Panc1 (cell line): ENCODE measurements at regions not wholly inside any gene's neighbourhood (a gene's known extent, or its start where the extent isn't known, plus 50 kb on each side); places are given as distances from the start of the nearest gene placed in this dataset.

Source experiments
- ATAC-seq: fragments of 200-7000 bp; cut with Tn5 transposase; 2 replicates; pipeline ENCODE4 v1.9.1; 2020; ENCODE audit warnings: mild to moderate bottlenecking, moderate library complexity
- BruUV-seq: library from RNA; stranded (reverse); fragments of 400-500 nt; replicated peaks from 2 replicates; lab custom pipeline; 2021; lab: Mats Ljungman, UMichigan
- CTCF ChIA-PET: fragments of 300-600 bp; sonication (Branson Sonifier 250); formaldehyde crosslinking; loops from one replicate; lab custom pipeline; 2022; ENCODE audit warnings: antibody characterized with exemption; lab: Charles Lee
- POLR2A ChIA-PET: fragments of 300-600 bp; sonication (Branson Sonifier 250); formaldehyde crosslinking; loops from one replicate; lab custom pipeline; 2022; ENCODE audit warnings: antibody characterized with exemption; lab: Charles Lee
- DNase-seq: peaks from one replicate; pipeline ENCODE4 v3.0.0-alpha.2; 2010; ENCODE audit warnings: low read depth, low spot score
- H3K27ac ChIP-seq: 2 replicates; pipeline ENCODE4 v1.5.1; 2011; ENCODE audit warnings: mild to moderate bottlenecking, low read length, inconsistent platforms
- H3K27me3 ChIP-seq: fragments of 200-500 bp; sonication (Bioruptor generic); 2 replicates; pipeline ENCODE4 v1.6.0; 2014; ENCODE audit warnings: low read length, inconsistent platforms; ENCODE audit not compliant: control insufficient read depth, insufficient read depth
- H3K36me3 ChIP-seq: fragments of 200-500 bp; sonication (Bioruptor generic); 2 replicates; pipeline ENCODE4 v1.5.1; 2014; ENCODE audit warnings: inconsistent platforms, mild to moderate bottlenecking, low read length, moderate library complexity; ENCODE audit not compliant: control insufficient read depth, insufficient read depth
- H3K4me1 ChIP-seq: 2 replicates; pipeline ENCODE4 v1.5.1; 2011; ENCODE audit warnings: inconsistent platforms, mild to moderate bottlenecking, low read length, moderate library complexity; ENCODE audit not compliant: control insufficient read depth, insufficient read depth
- H3K4me3 ChIP-seq, 2 experiments: 2 replicates each; pipeline ENCODE4 v1.5.1; 2011 to 2012; ENCODE audit warnings: low read depth in 2 of 2, low read length in 2 of 2, mild to moderate bottlenecking in 2 of 2, inconsistent platforms in 1 of 2, moderate library complexity in 1 of 2
- H3K9me3 ChIP-seq: fragments of 200-500 bp; sonication (Bioruptor generic); 2 replicates; pipeline ENCODE4 v1.5.1; 2014; ENCODE audit warnings: low read depth, mild to moderate bottlenecking, inconsistent platforms, low read length, moderate library complexity; ENCODE audit not compliant: control insufficient read depth, insufficient read depth
- POLR2AphosphoS5 ChIP-seq: IDR thresholded peaks from 2 replicates; pipeline ENCODE4 v1.6.1; 2012; ENCODE audit warnings: mild to moderate bottlenecking, low read depth, low read length, moderate library complexity
- in situ Hi-C: cut with HindIII; loops from 2 replicates; pipeline ENCODE4 v1.10.0; 2016; ENCODE audit warnings: low sequenced_read_pairs, low pct_unique_long_range_greater_than_20kb
- intact Hi-C: fragments of 100-400 bp; cut with micrococcal nuclease; formaldehyde crosslinking; loops from one replicate; pipeline ENCODE4 v1.10.0; 2022; ENCODE audit not compliant: unreplicated experiment
- TF ChIP-seq, protein P1 (sequence below), 2 experiments: IDR thresholded peaks; 2 replicates each; pipeline ENCODE4 v1.6.1; 2011 to 2012; ENCODE audit warnings: low read depth in 2 of 2, control low read depth in 1 of 2, low read length in 1 of 2, mild to moderate bottlenecking in 1 of 2, moderate library complexity in 1 of 2; ENCODE audit not compliant: insufficient read depth in 1 of 2
- TF ChIP-seq, protein P2 (sequence below): fragments of 450-650 bp; IDR thresholded peaks from 2 replicates; pipeline ENCODE4 v1.5.1; 2017; ENCODE audit warnings: mild to moderate bottlenecking

DNA sequence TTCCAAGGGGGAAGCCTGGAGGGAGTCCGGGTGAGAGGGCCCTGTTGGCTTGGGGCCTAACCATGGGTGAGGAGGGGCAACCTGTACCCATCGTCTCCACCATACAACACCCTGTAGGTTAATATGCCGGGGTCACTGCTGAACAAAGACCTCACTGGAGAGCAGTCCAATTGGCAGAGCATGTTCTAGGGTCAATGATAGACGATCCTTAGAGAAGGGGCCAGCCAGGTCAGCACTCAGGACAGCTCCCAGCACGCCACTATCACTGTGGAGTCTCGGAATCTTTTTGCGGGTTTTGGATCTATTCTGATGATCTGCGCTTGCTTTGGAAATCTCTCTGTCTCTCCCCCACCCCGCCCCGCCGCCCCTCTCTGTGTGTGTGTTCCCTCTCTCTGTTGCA, 218.4 kb upstream of the MVB12B start:
- Histone ChIP-seq H3K4me1 (no peaks in the 10 kb centered on the region), H3K36me3 (no peaks in the 10 kb centered on the region), H3K9me3 (no peaks in the 10 kb centered on the region), H3K27ac (no peak overlapping the region), H3K27me3 (no peaks in the 10 kb centered on the region; the same call in 1 of the 2 replicates), H3K4me3 (no peak overlapping the region)
- ATAC-seq (no peak), DNase-seq (no peak)
- in situ Hi-C loops (no loop called here), intact Hi-C loops (no loop called here)
- POLR2A ChIA-PET, result no interaction called here
- TF ChIP-seq, protein P1, sequence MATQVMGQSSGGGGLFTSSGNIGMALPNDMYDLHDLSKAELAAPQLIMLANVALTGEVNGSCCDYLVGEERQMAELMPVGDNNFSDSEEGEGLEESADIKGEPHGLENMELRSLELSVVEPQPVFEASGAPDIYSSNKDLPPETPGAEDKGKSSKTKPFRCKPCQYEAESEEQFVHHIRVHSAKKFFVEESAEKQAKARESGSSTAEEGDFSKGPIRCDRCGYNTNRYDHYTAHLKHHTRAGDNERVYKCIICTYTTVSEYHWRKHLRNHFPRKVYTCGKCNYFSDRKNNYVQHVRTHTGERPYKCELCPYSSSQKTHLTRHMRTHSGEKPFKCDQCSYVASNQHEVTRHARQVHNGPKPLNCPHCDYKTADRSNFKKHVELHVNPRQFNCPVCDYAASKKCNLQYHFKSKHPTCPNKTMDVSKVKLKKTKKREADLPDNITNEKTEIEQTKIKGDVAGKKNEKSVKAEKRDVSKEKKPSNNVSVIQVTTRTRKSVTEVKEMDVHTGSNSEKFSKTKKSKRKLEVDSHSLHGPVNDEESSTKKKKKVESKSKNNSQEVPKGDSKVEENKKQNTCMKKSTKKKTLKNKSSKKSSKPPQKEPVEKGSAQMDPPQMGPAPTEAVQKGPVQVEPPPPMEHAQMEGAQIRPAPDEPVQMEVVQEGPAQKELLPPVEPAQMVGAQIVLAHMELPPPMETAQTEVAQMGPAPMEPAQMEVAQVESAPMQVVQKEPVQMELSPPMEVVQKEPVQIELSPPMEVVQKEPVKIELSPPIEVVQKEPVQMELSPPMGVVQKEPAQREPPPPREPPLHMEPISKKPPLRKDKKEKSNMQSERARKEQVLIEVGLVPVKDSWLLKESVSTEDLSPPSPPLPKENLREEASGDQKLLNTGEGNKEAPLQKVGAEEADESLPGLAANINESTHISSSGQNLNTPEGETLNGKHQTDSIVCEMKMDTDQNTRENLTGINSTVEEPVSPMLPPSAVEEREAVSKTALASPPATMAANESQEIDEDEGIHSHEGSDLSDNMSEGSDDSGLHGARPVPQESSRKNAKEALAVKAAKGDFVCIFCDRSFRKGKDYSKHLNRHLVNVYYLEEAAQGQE (IDR thresholded peaks at IDR 0.05; ENCODE audit: insufficient read depth in 1 of 2, low read depth in 2 of 2, low read length in 1 of 2), result peak; percentile 74 to 81
- TF ChIP-seq, protein P2, sequence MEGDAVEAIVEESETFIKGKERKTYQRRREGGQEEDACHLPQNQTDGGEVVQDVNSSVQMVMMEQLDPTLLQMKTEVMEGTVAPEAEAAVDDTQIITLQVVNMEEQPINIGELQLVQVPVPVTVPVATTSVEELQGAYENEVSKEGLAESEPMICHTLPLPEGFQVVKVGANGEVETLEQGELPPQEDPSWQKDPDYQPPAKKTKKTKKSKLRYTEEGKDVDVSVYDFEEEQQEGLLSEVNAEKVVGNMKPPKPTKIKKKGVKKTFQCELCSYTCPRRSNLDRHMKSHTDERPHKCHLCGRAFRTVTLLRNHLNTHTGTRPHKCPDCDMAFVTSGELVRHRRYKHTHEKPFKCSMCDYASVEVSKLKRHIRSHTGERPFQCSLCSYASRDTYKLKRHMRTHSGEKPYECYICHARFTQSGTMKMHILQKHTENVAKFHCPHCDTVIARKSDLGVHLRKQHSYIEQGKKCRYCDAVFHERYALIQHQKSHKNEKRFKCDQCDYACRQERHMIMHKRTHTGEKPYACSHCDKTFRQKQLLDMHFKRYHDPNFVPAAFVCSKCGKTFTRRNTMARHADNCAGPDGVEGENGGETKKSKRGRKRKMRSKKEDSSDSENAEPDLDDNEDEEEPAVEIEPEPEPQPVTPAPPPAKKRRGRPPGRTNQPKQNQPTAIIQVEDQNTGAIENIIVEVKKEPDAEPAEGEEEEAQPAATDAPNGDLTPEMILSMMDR, result no peak
- CTCF ChIA-PET, result no interaction called here
- no TSS peak for BruUV-seq

DNA sequence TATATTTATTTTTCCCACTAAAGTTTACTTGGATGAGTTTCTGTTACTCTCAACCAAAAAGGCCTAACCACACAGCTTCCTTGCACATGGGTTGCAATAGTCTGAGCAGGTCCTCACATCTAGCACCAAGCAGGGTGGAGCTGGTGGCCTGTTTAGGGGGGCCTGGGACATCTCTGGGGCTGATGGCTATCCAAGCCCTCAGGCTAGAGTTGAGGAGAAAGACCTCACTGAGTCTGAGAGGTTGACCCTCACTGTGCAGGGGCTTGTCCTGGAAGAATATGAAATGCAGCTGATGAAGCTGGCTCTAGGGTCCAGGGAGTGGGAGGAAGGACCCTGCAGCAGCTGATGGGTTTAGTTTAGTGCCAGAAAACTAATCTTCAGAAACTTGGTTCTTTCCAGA, 217.1 kb upstream of the MVB12B start:
- H3K27ac ChIP-seq, result no peak overlapping the region
- ATAC-seq (no peak), DNase-seq (no peak)
- no peaks in the 10 kb centered on the region for H3K36me3 ChIP-seq
- H3K4me1 ChIP-seq, result no peaks in the 10 kb centered on the region
- no peak overlapping the region for H3K4me3 ChIP-seq
- no peaks in the 10 kb centered on the region; the same call in 1 of the 2 replicates for H3K27me3 ChIP-seq
- intact Hi-C loops, result no loop called here
- ChIA-PET POLR2A (no interaction called here), CTCF (no interaction called here)
- BruUV-seq, result no TSS peak
- in situ Hi-C loops, result no loop called here
- TF ChIP-seq, protein P1 (IDR thresholded peaks at IDR 0.05; ENCODE audit: insufficient read depth in 1 of 2, low read depth in 2 of 2, low read length in 1 of 2), result no peak
- TF ChIP-seq POLR2AphosphoS5, result no peak
- H3K9me3 ChIP-seq, result no peaks in the 10 kb centered on the region
